Lung (tissue), 11 donors: ENCODE measurements at regions not wholly inside any gene's neighbourhood (a gene's known extent, or its start where the extent isn't known, plus 50 kb on each side); places are given as distances from the start of the nearest gene placed in this dataset.

Source experiments
- ATAC-seq: fragments of 200-7000 bp; cut with Tn5 transposase; one replicate; pipeline ENCODE4 v1.9.1; 2020; ENCODE audit warnings: moderate number of reproducible peaks; ENCODE audit not compliant: insufficient read depth, low FRiP score
- DNase-seq, 3 donors: peaks; one replicate each; pipeline ENCODE4 v3.0.0-alpha.2; 2013 to 2017
- H3K27ac ChIP-seq, 2 donors: one replicate each; pipeline ENCODE4 v1.5.1; 2013; ENCODE audit warnings: mild to moderate bottlenecking in 2 of 2, moderate library complexity in 2 of 2, control low read depth in 1 of 2, inconsistent platforms in 1 of 2, low read depth in 1 of 2, low read length in 1 of 2
- H3K27me3 ChIP-seq, 3 donors: one replicate each; pipeline ENCODE4 v1.5.1; 2013; ENCODE audit warnings: low read length in 2 of 3; ENCODE audit not compliant: control insufficient read depth in 3 of 3, insufficient read depth in 3 of 3
- H3K36me3 ChIP-seq, 4 donors: one replicate each; pipeline ENCODE4 v1.5.1; 2013; ENCODE audit warnings: low read length in 4 of 4, mild to moderate bottlenecking in 1 of 4, moderate library complexity in 1 of 4; ENCODE audit not compliant: control insufficient read depth in 4 of 4, insufficient read depth in 4 of 4
- H3K4me1 ChIP-seq, 5 donors: one replicate each; pipeline ENCODE4 v1.5.1; 2013; ENCODE audit warnings: low read length in 5 of 5, mild to moderate bottlenecking in 2 of 5, moderate library complexity in 1 of 5; ENCODE audit not compliant: control insufficient read depth in 5 of 5, insufficient read depth in 5 of 5
- H3K4me3 ChIP-seq: one replicate; pipeline ENCODE4 v1.5.1; 2013; ENCODE audit warnings: mild to moderate bottlenecking, control low read depth, moderate library complexity
- H3K9ac ChIP-seq, 2 donors: one replicate each; pipeline ENCODE4 v1.5.1; 2013; ENCODE audit warnings: low read length in 2 of 2, control low read depth in 1 of 2; ENCODE audit not compliant: insufficient read depth in 1 of 2
- H3K9me3 ChIP-seq, 4 donors: one replicate each; pipeline ENCODE4 v1.5.1; 2013; ENCODE audit warnings: low read length in 3 of 4, mild to moderate bottlenecking in 1 of 4, moderate library complexity in 1 of 4; ENCODE audit not compliant: control insufficient read depth in 4 of 4, insufficient read depth in 3 of 4
- WGBS, 2 donors: extraction: QIAGEN DNeasy Blood & Tissue Kit; methylation state at CpG; one replicate each; pipeline ENCODE4 v1.1.7; 2013; 5-methylcytosine and 5-hydroxymethylcytosine counted together
- TF ChIP-seq, protein P1 (sequence below): IDR thresholded peaks from 2 replicates; pipeline ENCODE4 v1.5.1; 2012; ENCODE audit warnings: mild to moderate bottlenecking; ENCODE audit errors: control extremely low read depth, extremely low read depth
- donor health status: control.
- donor health status: control.
- donor health status: Bipolar disorder and iron deficiency.
- donor health status: healthy.
- donor health status: DM: yes; HTN: yes; CAD: no.

- H3K9ac ChIP-seq, result no peak overlapping the region
- ATAC-seq, result no peak
- H3K4me3 ChIP-seq, result no peak overlapping the region
- H3K27me3 ChIP-seq, result no peaks in the 10 kb centered on the region
- no peaks in the 10 kb centered on the region for H3K36me3 ChIP-seq
- TF ChIP-seq, protein P1, sequence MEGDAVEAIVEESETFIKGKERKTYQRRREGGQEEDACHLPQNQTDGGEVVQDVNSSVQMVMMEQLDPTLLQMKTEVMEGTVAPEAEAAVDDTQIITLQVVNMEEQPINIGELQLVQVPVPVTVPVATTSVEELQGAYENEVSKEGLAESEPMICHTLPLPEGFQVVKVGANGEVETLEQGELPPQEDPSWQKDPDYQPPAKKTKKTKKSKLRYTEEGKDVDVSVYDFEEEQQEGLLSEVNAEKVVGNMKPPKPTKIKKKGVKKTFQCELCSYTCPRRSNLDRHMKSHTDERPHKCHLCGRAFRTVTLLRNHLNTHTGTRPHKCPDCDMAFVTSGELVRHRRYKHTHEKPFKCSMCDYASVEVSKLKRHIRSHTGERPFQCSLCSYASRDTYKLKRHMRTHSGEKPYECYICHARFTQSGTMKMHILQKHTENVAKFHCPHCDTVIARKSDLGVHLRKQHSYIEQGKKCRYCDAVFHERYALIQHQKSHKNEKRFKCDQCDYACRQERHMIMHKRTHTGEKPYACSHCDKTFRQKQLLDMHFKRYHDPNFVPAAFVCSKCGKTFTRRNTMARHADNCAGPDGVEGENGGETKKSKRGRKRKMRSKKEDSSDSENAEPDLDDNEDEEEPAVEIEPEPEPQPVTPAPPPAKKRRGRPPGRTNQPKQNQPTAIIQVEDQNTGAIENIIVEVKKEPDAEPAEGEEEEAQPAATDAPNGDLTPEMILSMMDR, result no peak
- H3K9me3 ChIP-seq, result peaks cover 0 to 2% (median 0%) of the 10 kb centered on the region in 4 donors
- WGBS, 2 donors, result 43 to 78% methylated on average over 3 of the region's 3 CpGs
- DNase-seq, result no peak
- peaks cover 0 to 15% (median 5%) of the 10 kb centered on the region in 5 donors for H3K4me1 ChIP-seq
- H3K27ac ChIP-seq, result no peak overlapping the region
Measured at GRCh38 chr1:221030990-221031389, 151.7 kb downstream of the HLX start.

DNA sequence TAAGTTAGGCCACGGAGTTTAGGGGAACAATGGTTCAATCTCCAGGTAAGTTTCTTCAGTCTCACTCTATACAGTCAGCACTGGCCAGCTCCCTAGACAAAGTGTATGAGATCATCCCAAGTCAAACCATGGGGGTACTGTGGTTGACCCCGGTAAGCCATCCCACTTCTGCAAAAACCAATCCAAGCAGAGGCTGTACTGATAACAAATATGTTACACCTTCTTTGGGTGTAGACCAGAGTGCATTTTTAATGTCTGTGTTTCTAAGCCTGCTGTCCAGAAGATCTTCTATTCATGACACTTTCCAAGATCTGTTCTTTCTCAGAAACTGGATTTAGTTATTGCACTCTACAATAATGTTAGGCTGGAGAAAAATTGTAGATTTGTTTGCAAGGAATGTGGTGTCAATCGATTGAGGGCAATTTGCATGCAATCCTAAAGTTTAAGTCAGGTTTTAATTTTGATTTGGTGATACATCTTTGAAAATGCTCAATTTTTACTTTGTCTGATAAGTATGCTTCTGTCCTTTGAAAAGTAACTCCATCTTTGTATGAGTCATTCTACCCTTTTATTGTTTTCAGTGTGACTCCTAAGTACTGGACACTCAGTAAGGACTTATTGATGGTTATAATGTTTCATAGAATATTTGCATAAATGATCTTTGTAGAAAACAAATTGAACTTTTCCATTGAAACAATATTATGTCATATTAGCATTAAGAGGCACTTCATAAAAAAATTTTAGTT is 152.4 kb downstream of the HLX start:
- Histone ChIP-seq H3K4me3 (no peak overlapping the region), H3K9ac (no peak overlapping the region), H3K36me3 (no peaks in the 10 kb centered on the region), H3K4me1 (peaks cover 0 to 15% (median 5%) of the 10 kb centered on the region in 5 donors), H3K9me3 (peaks cover 0 to 2% (median 0%) of the 10 kb centered on the region in 4 donors), H3K27me3 (no peaks in the 10 kb centered on the region), H3K27ac (no peak overlapping the region)
- TF ChIP-seq, protein P1, result no peak
- DNase-seq (no peak), ATAC-seq (no peak)
- WGBS, 2 donors, result 88 to 91% methylated on average over 3 of the region's 3 CpGs

GRCh38 chr1:221032204-221032585 is 153.0 kb downstream of the HLX start:
- no peak overlapping the region for H3K4me3 ChIP-seq
- no peak for ATAC-seq
- no peak for DNase-seq
- H3K27me3 ChIP-seq, result no peaks in the 10 kb centered on the region
- no peak overlapping the region for H3K9ac ChIP-seq
- no peaks in the 10 kb centered on the region for H3K36me3 ChIP-seq
- H3K9me3 ChIP-seq, result peaks cover 0 to 2% (median 0%) of the 10 kb centered on the region in 4 donors
- TF ChIP-seq, protein P1, result no peak
- H3K4me1 ChIP-seq, result peaks cover 0 to 15% (median 5%) of the 10 kb centered on the region in 5 donors
- no peak overlapping the region for H3K27ac ChIP-seq
